Prostate gland (tissue), 2 donors: ENCODE measurements at regions not wholly inside any gene's neighbourhood (a gene's known extent, or its start where the extent isn't known, plus 50 kb on each side); places are given as distances from the start of the nearest gene placed in this dataset.

Experiments
- POLR2AphosphoS5 ChIP-seq: sonication (generic); formaldehyde crosslinking; IDR thresholded peaks from one replicate; pipeline ENCODE4 v1.6.1; 2017; ENCODE audit warnings: antibody characterized with exemption
- TF ChIP-seq, protein P1 (sequence below), 4 experiments: fragments of 200-600 bp in 2 of 4; fragments of 450-650 bp in 2 of 4; sonication (generic) in 2 of 4; IDR thresholded peaks; 1 replicate in 3 of 4; 2 replicates in 1 of 4; pipeline ENCODE4 v1.5.1; 2016 to 2019; ENCODE audit warnings: antibody characterized with exemption in 4 of 4, mild to moderate bottlenecking in 2 of 4, moderate library complexity in 2 of 4

- TF ChIP-seq, protein P1, sequence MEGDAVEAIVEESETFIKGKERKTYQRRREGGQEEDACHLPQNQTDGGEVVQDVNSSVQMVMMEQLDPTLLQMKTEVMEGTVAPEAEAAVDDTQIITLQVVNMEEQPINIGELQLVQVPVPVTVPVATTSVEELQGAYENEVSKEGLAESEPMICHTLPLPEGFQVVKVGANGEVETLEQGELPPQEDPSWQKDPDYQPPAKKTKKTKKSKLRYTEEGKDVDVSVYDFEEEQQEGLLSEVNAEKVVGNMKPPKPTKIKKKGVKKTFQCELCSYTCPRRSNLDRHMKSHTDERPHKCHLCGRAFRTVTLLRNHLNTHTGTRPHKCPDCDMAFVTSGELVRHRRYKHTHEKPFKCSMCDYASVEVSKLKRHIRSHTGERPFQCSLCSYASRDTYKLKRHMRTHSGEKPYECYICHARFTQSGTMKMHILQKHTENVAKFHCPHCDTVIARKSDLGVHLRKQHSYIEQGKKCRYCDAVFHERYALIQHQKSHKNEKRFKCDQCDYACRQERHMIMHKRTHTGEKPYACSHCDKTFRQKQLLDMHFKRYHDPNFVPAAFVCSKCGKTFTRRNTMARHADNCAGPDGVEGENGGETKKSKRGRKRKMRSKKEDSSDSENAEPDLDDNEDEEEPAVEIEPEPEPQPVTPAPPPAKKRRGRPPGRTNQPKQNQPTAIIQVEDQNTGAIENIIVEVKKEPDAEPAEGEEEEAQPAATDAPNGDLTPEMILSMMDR (IDR thresholded peaks at IDR 0.05), result no peak
- TF ChIP-seq POLR2AphosphoS5, result no peak
Measured at GRCh38 chr10:78867555-78867939, 201.2 kb upstream of the ZMIZ1 start.
